Neuronal stem cell (in vitro differentiated cells): ENCODE measurements at regions not wholly inside any gene's neighbourhood (a gene's known extent, or its start where the extent isn't known, plus 50 kb on each side); places are given as distances from the start of the nearest gene placed in this dataset.

ENCODE experiments used
- DNase-seq: peaks from one replicate; pipeline ENCODE4 v3.0.0-alpha.2; 2013; ENCODE audit warnings: low spot score
- H2AFZ ChIP-seq: one replicate; pipeline ENCODE4 v1.6.1; 2013; ENCODE audit warnings: mild to moderate bottlenecking, low read length, inconsistent platforms
- H2AK5ac ChIP-seq: 2 replicates; pipeline ENCODE4 v1.6.1; 2013; ENCODE audit warnings: low read depth, mild to moderate bottlenecking, inconsistent platforms, low read length, moderate library complexity, mixed read lengths
- H2BK120ac ChIP-seq: 2 replicates; pipeline ENCODE4 v1.6.1; 2013; ENCODE audit warnings: low read depth, mild to moderate bottlenecking, inconsistent platforms, low read length, moderate library complexity, mixed read lengths
- H2BK12ac ChIP-seq: one replicate; pipeline ENCODE4 v1.6.1; 2013; ENCODE audit warnings: low read length, inconsistent platforms
- H2BK15ac ChIP-seq: 2 replicates; pipeline ENCODE4 v1.6.1; 2013; ENCODE audit warnings: mild to moderate bottlenecking, low read length, inconsistent platforms, mixed read lengths
- H2BK5ac ChIP-seq: one replicate; pipeline ENCODE4 v1.6.1; 2013; ENCODE audit warnings: inconsistent platforms, mild to moderate bottlenecking, low read length, moderate library complexity
- H3K14ac ChIP-seq: one replicate; pipeline ENCODE4 v1.6.1; 2013; ENCODE audit warnings: low read length, inconsistent platforms
- H3K18ac ChIP-seq: 2 replicates; pipeline ENCODE4 v1.6.1; 2013; ENCODE audit warnings: low read length, inconsistent platforms
- H3K23ac ChIP-seq: 2 replicates; pipeline ENCODE4 v1.6.1; 2013; ENCODE audit warnings: low read depth, mild to moderate bottlenecking, mixed read lengths, low read length, inconsistent platforms; ENCODE audit not compliant: poor library complexity
- H3K27ac ChIP-seq: replicated peaks from 3 replicates; pipeline ENCODE4 v1.5.1; 2013; ENCODE audit warnings: low read length, inconsistent platforms
- H3K27me3 ChIP-seq, 3 experiments: 2 replicates each; pipeline ENCODE4 v1.6.1; 2013; ENCODE audit warnings: low read length in 3 of 3, mild to moderate bottlenecking in 2 of 3, inconsistent platforms in 1 of 3, low read depth in 1 of 3, mixed read lengths in 1 of 3, moderate library complexity in 1 of 3; ENCODE audit not compliant: control insufficient read depth in 3 of 3, insufficient read depth in 3 of 3
- H3K36me3 ChIP-seq, 2 donors: replicated peaks in 1 of 2; 2 replicates each; pipeline ENCODE4 v1.6.1; 2013; ENCODE audit warnings: low read length in 2 of 2; ENCODE audit not compliant: control insufficient read depth in 2 of 2, insufficient read depth in 2 of 2
- H3K4ac ChIP-seq: 2 replicates; pipeline ENCODE4 v1.6.1; 2013; ENCODE audit warnings: inconsistent platforms, mild to moderate bottlenecking, low read length, moderate library complexity
- H3K4me1 ChIP-seq, 2 donors: 1 replicate in 1 of 2; 2 replicates in 1 of 2; pipeline ENCODE4 v1.6.1; 2013; ENCODE audit warnings: low read length in 2 of 2, low read depth in 1 of 2; ENCODE audit not compliant: control insufficient read depth in 2 of 2, insufficient read depth in 1 of 2
- H3K4me2 ChIP-seq: one replicate; pipeline ENCODE4 v1.6.1; 2013; ENCODE audit warnings: mild to moderate bottlenecking, low read length, inconsistent platforms; ENCODE audit not compliant: insufficient read depth, poor library complexity, severe bottlenecking
- H3K4me3 ChIP-seq, 2 donors: 2 replicates each; pipeline ENCODE4 v1.5.1; 2013; ENCODE audit warnings: low read length in 2 of 2, mild to moderate bottlenecking in 2 of 2, inconsistent platforms in 1 of 2, moderate library complexity in 1 of 2
- H3K79me1 ChIP-seq: one replicate; pipeline ENCODE4 v1.6.1; 2013; ENCODE audit warnings: low read depth, mild to moderate bottlenecking, inconsistent platforms, low read length, moderate library complexity
- H3K9ac ChIP-seq: one replicate; pipeline ENCODE4 v1.6.1; 2013; ENCODE audit warnings: mild to moderate bottlenecking, low read depth, low read length, inconsistent platforms; ENCODE audit not compliant: poor library complexity
- H3K9me3 ChIP-seq, 2 donors: replicated peaks in 1 of 2; 2 replicates each; pipeline versions ENCODE3 to v1.6.1; 2013; ENCODE audit warnings: low read length in 2 of 2, mild to moderate bottlenecking in 2 of 2, inconsistent platforms in 1 of 2, low read depth in 1 of 2, mixed read lengths in 1 of 2, moderate library complexity in 1 of 2; ENCODE audit not compliant: control insufficient read depth in 2 of 2, insufficient read depth in 1 of 2
- H4K8ac ChIP-seq: one replicate; pipeline ENCODE4 v1.6.1; 2013; ENCODE audit warnings: low read depth, mild to moderate bottlenecking, inconsistent platforms, low read length, moderate library complexity
- H4K91ac ChIP-seq: one replicate; pipeline ENCODE4 v1.6.1; 2013; ENCODE audit warnings: low read length, low read depth, mild to moderate bottlenecking, inconsistent platforms; ENCODE audit not compliant: poor library complexity
- WGBS, 2 donors: extraction: QIAGEN DNeasy Blood & Tissue Kit; methylation state at CpG; one replicate each; pipeline ENCODE4 v1.1.7; 2013; ENCODE audit warnings: missing lambda C conversion rate in 2 of 2, mixed read lengths in 1 of 2; ENCODE audit not compliant: insufficient read length in 2 of 2, insufficient replicate concordance in 1 of 2; ENCODE audit errors: extremely low coverage in 2 of 2; 5-methylcytosine and 5-hydroxymethylcytosine counted together

GRCh38 chr14:25120261-25120660, 70.3 kb upstream of the STXBP6 start:
- no peak overlapping the region for H4K91ac ChIP-seq
- H3K27ac ChIP-seq = no peak overlapping the region
- H2BK15ac ChIP-seq = no peak overlapping the region
- no peak overlapping the region for H3K18ac ChIP-seq
- no peak overlapping the region for H2BK12ac ChIP-seq
- H3K27me3 ChIP-seq = no peaks in the 10 kb centered on the region
- H2BK5ac ChIP-seq = no peak overlapping the region
- no peak overlapping the region for H2BK120ac ChIP-seq
- H2AK5ac ChIP-seq = no peak overlapping the region
- no peak overlapping the region for H3K4me3 ChIP-seq
- peaks cover 0 to 2% of the 10 kb centered on the region in 2 donors for H3K4me1 ChIP-seq
- DNase-seq = no peak
- no peak overlapping the region for H2AFZ ChIP-seq
- no peak overlapping the region for H4K8ac ChIP-seq
- H3K79me1 ChIP-seq = no peaks in the 10 kb centered on the region
- H3K4me2 ChIP-seq = no peak overlapping the region
- H3K23ac ChIP-seq = no peak overlapping the region
- no peak overlapping the region for H3K14ac ChIP-seq
- no peaks in the 10 kb centered on the region for H3K9me3 ChIP-seq
- WGBS, 2 donors = no CpG with 5 or more reads among the region's 3 CpGs
- H3K9ac ChIP-seq = no peak overlapping the region
- H3K36me3 ChIP-seq = no peaks in the 10 kb centered on the region
- H3K4ac ChIP-seq = no peak overlapping the region

GRCh38 chr14:25118671-25119070, 68.7 kb upstream of the STXBP6 start:
- no peak for DNase-seq
- no peak overlapping the region for H2BK120ac ChIP-seq
- H3K79me1 ChIP-seq = no peaks in the 10 kb centered on the region
- no peak overlapping the region for H3K4ac ChIP-seq
- no peak overlapping the region for H4K8ac ChIP-seq
- H3K14ac ChIP-seq = no peak overlapping the region
- H3K23ac ChIP-seq = no peak overlapping the region
- H3K9ac ChIP-seq = no peak overlapping the region
- H2BK15ac ChIP-seq = no peak overlapping the region
- H3K27me3 ChIP-seq = no peaks in the 10 kb centered on the region
- WGBS, 2 donors = no CpG with 5 or more reads among the region's 2 CpGs
- no peak overlapping the region for H2BK5ac ChIP-seq
- H3K4me1 ChIP-seq = peaks cover 0 to 2% of the 10 kb centered on the region in 2 donors
- no peak overlapping the region for H3K27ac ChIP-seq
- H3K36me3 ChIP-seq = no peaks in the 10 kb centered on the region
- H3K18ac ChIP-seq = no peak overlapping the region
- H2AFZ ChIP-seq = no peak overlapping the region
- H2AK5ac ChIP-seq = no peak overlapping the region
- no peak overlapping the region for H3K4me2 ChIP-seq
- no peak overlapping the region for H2BK12ac ChIP-seq
- no peaks in the 10 kb centered on the region for H3K9me3 ChIP-seq
- H4K91ac ChIP-seq = no peak overlapping the region
- no peak overlapping the region for H3K4me3 ChIP-seq

- no peak for DNase-seq
- Histone ChIP-seq H3K27ac (no peak overlapping the region), H3K79me1 (no peaks in the 10 kb centered on the region), H2BK120ac (no peak overlapping the region), H3K4me2 (no peak overlapping the region), H2BK15ac (no peak overlapping the region), H3K36me3 (no peaks in the 10 kb centered on the region), H3K14ac (no peak overlapping the region), H3K23ac (no peak overlapping the region), H3K4me1 (peaks cover 0 to 2% of the 10 kb centered on the region in 2 donors), H3K4ac (no peak overlapping the region), H3K9me3 (no peaks in the 10 kb centered on the region), H4K91ac (no peak overlapping the region), H3K4me3 (no peak overlapping the region), H2AK5ac (no peak overlapping the region), H3K27me3 (no peaks in the 10 kb centered on the region), H3K18ac (no peak overlapping the region), H2AFZ (no peak overlapping the region), H2BK12ac (no peak overlapping the region), H4K8ac (no peak overlapping the region), H2BK5ac (no peak overlapping the region), H3K9ac (no peak overlapping the region)
- no CpG with 5 or more reads among the region's 1 CpG for WGBS, 2 donors
Measured at GRCh38 chr14:25117342-25117741, 67.4 kb upstream of the STXBP6 start.

DNA sequence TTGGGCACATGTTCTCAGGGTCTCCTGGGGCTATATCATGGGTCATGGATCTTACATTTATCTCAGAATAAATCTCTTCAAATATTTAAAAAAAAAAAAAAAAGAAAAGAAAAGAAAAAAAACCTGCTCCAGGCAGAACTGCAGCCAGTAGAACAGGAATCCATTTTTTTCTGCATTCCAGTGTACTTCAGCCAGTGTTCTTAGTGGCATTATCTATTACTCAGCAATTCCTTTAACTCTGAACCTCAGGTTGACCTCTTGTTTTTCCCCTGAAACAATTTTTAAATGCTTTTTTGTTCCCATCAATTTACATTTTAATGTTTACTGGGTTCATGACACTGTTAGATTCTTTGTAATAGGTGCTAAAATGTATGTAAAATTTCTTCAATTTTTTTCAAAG, 66.7 kb upstream of the STXBP6 start:
- Histone ChIP-seq H3K27me3 (no peaks in the 10 kb centered on the region), H3K9me3 (no peaks in the 10 kb centered on the region), H3K79me1 (no peaks in the 10 kb centered on the region), H4K91ac (no peak overlapping the region), H3K4me2 (no peak overlapping the region), H3K23ac (no peak overlapping the region), H2BK12ac (no peak overlapping the region), H2AK5ac (no peak overlapping the region), H3K14ac (no peak overlapping the region), H3K4ac (no peak overlapping the region), H2BK120ac (no peak overlapping the region), H3K4me3 (no peak overlapping the region), H2AFZ (no peak overlapping the region), H4K8ac (no peak overlapping the region), H2BK5ac (no peak overlapping the region), H3K18ac (no peak overlapping the region), H3K9ac (no peak overlapping the region), H3K4me1 (no peaks in the 10 kb centered on the region), H3K27ac (no peak overlapping the region), H2BK15ac (no peak overlapping the region), H3K36me3 (no peaks in the 10 kb centered on the region)
- DNase-seq = no peak
